ENCODE measurements at regions not wholly inside any gene's neighbourhood (a gene's known extent, or its start where the extent isn't known, plus 50 kb on each side); places are given as distances from the start of the nearest gene placed in this dataset.

DNA sequence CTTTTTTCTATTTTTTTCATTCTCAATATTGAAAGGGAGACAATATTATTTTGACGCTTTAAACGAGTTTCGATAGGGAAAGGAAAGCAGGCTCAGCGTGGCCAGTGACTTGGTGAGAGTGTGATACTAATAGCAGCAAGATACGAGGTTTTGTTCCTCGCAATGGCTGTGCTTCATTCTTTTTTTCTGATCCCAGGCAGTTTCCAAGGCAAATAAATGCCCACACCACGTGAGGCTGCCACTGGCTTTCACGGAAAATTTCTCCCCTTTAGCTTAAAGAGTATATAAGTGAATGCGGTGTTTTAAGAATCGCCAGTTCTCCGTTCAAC is 196.4 kb upstream of the ZNF184 start:
- Histone ChIP-seq H3K9me1 (ENCODE audit: insufficient read depth, low read length) (no peaks in the 10 kb centered on the region), H3K36me3 (ENCODE audit: control insufficient read depth, insufficient read depth, low read length) (no peaks in the 10 kb centered on the region), H3K56ac (ENCODE audit: extremely low read depth, insufficient read depth, low read length) (no peak overlapping the region), H3K4me2 (ENCODE audit: low read depth, low read length) (peak overlapping the region; percentile 78), H2AK5ac (ENCODE audit: low read depth, low read length) (no peak overlapping the region), H3K4ac (ENCODE audit: low read depth, low read length) (no peak overlapping the region), H3K9me3 (ENCODE audit: control insufficient read depth, insufficient read depth, low read length) (no peaks in the 10 kb centered on the region), H4K8ac (ENCODE audit: low read depth in 2 of 2, low read length in 2 of 2) (no peak overlapping the region), H3K27ac (ENCODE audit: insufficient read depth, low read length) (no peak overlapping the region), H2BK20ac (ENCODE audit: low read depth, low read length) (no peak overlapping the region), H3K9ac (ENCODE audit: low read depth, low read length) (no peak overlapping the region), H3K23ac (ENCODE audit: low read depth, low read length) (no peak overlapping the region), H3K18ac (ENCODE audit: low read depth, low read length) (no peak overlapping the region), H2AK9ac (replicated peaks; ENCODE audit: low read depth, low read length, poor library complexity) (no peak overlapping the region), H4K91ac (ENCODE audit: insufficient read depth, low read depth, low read length) (no peak overlapping the region), H2AFZ (replicated peaks; ENCODE audit: low read length, poor library complexity) (no peak overlapping the region), H3K14ac (replicated peaks; ENCODE audit: low read depth, low read length) (no peak overlapping the region), H3K79me1 (ENCODE audit: low read depth in 1 of 2, low read length in 2 of 2) (no peaks in the 10 kb centered on the region), H4K5ac (ENCODE audit: low read depth, low read length) (no peak overlapping the region), H2BK15ac (ENCODE audit: low read depth, low read length) (no peak overlapping the region), H4K20me1 (ENCODE audit: insufficient read depth, low read length) (no peaks in the 10 kb centered on the region), H3K4me1 (ENCODE audit: control insufficient read depth, insufficient read depth, low read length) (peaks cover 1% of the 10 kb centered on the region; the same call in 1 of the 2 replicates), H3K4me3 (ENCODE audit: insufficient read depth, low read depth, low read length) (peak overlapping the region; percentile 28; the same call in 1 of the 2 replicates), H2BK120ac (ENCODE audit: low read depth, low read length) (no peak overlapping the region), H2BK5ac (ENCODE audit: low read depth, low read length, poor library complexity, severe bottlenecking) (no peak overlapping the region), H3K27me3 (ENCODE audit: control insufficient read depth, insufficient read depth, low read length) (no peaks in the 10 kb centered on the region)
- CTCF ChIA-PET = interaction anchor here (0.6 kb wide), 1 partner anchor 410 kb away, joined by 3 read pairs; no protein-coding TSS in a partner anchor
- TF ChIP-seq MAFK (IDR thresholded peaks at IDR 0.05; ENCODE audit: low read depth, low read length) = no peak
- TF ChIP-seq, protein P1, sequence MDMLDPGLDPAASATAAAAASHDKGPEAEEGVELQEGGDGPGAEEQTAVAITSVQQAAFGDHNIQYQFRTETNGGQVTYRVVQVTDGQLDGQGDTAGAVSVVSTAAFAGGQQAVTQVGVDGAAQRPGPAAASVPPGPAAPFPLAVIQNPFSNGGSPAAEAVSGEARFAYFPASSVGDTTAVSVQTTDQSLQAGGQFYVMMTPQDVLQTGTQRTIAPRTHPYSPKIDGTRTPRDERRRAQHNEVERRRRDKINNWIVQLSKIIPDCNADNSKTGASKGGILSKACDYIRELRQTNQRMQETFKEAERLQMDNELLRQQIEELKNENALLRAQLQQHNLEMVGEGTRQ (IDR thresholded peaks at IDR 0.05; ENCODE audit: low read depth, low read length) = no peak; the same call in 1 of the 2 replicates
- TF ChIP-seq BHLHE40 (IDR thresholded peaks at IDR 0.05; ENCODE audit: low read depth, low read length) = no peak
- TF ChIP-seq RCOR1 (IDR thresholded peaks at IDR 0.05; ENCODE audit: insufficient replicate concordance, low read length) = no peak
- no peak for TF ChIP-seq CEBPB (IDR thresholded peaks at IDR 0.05; ENCODE audit: low read depth, low read length)
- no peak for TF ChIP-seq RAD21 (IDR thresholded peaks at IDR 0.05; ENCODE audit: low read length)
- TF ChIP-seq POLR2A (IDR thresholded peaks at IDR 0.05; ENCODE audit: low read depth, low read length) = no peak
- TF ChIP-seq FOS (IDR thresholded peaks at IDR 0.05; ENCODE audit: low read depth, low read length) = no peak
- TF ChIP-seq, protein P2, sequence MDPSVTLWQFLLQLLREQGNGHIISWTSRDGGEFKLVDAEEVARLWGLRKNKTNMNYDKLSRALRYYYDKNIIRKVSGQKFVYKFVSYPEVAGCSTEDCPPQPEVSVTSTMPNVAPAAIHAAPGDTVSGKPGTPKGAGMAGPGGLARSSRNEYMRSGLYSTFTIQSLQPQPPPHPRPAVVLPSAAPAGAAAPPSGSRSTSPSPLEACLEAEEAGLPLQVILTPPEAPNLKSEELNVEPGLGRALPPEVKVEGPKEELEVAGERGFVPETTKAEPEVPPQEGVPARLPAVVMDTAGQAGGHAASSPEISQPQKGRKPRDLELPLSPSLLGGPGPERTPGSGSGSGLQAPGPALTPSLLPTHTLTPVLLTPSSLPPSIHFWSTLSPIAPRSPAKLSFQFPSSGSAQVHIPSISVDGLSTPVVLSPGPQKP (IDR thresholded peaks at IDR 0.05; ENCODE audit: borderline replicate concordance, low read depth, low read length) = no peak
- TF ChIP-seq, protein P3, sequence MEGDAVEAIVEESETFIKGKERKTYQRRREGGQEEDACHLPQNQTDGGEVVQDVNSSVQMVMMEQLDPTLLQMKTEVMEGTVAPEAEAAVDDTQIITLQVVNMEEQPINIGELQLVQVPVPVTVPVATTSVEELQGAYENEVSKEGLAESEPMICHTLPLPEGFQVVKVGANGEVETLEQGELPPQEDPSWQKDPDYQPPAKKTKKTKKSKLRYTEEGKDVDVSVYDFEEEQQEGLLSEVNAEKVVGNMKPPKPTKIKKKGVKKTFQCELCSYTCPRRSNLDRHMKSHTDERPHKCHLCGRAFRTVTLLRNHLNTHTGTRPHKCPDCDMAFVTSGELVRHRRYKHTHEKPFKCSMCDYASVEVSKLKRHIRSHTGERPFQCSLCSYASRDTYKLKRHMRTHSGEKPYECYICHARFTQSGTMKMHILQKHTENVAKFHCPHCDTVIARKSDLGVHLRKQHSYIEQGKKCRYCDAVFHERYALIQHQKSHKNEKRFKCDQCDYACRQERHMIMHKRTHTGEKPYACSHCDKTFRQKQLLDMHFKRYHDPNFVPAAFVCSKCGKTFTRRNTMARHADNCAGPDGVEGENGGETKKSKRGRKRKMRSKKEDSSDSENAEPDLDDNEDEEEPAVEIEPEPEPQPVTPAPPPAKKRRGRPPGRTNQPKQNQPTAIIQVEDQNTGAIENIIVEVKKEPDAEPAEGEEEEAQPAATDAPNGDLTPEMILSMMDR (conservative IDR thresholded peaks at IDR 0.05; ENCODE audit: low read depth, low read length) = no peak
- TF ChIP-seq CHD1 (IDR thresholded peaks at IDR 0.05; ENCODE audit: low read depth, low read length) = no peak
- no peak for TF ChIP-seq MXI1 (IDR thresholded peaks at IDR 0.05; ENCODE audit: borderline replicate concordance, low read depth, low read length)
- no peak for TF ChIP-seq NFE2L2 (IDR thresholded peaks at IDR 0.05; ENCODE audit: low read depth, low read length)
- no peak for TF ChIP-seq SMC3 (IDR thresholded peaks at IDR 0.05; ENCODE audit: low read depth, low read length)
- POLR2A ChIA-PET (ENCODE audit: unreplicated experiment) = no interaction called here
- in situ Hi-C loops (cut with MboI; ENCODE audit: low sequenced_read_pairs) = no loop called here
- no CpG with 5 or more reads among the region's 11 CpGs for WGBS, 2 experiments (ENCODE audit: extremely low coverage in 2 of 2, insufficient read length in 1 of 2)
- dilution Hi-C loops (cut with HindIII; ENCODE audit: low sequenced_read_pairs, unreplicated experiment) = no loop called here
- intact Hi-C loops (cut with micrococcal nuclease) = loop anchor here (5.0 kb wide), 1 partner anchor 83 kb away; no protein-coding TSS in a partner anchor
- ATAC-seq (ENCODE audit: low read depth) (no peak), DNase-seq (no peak)
- BruUV-seq (replicated peaks) = no TSS peak

Measured in IMR-90 (cell line).